HG03159 (cell line): ENCODE measurements at regions not wholly inside any gene's neighbourhood (a gene's known extent, or its start where the extent isn't known, plus 50 kb on each side); places are given as distances from the start of the nearest gene placed in this dataset.

Source experiments
- ATAC-seq: cut with Tn5 transposase; IDR thresholded peaks from one replicate; pipeline ENCODE4 v1.9.1; 2021; ENCODE audit warnings: mild to moderate bottlenecking, moderate library complexity; ENCODE audit not compliant: unreplicated experiment

DNA sequence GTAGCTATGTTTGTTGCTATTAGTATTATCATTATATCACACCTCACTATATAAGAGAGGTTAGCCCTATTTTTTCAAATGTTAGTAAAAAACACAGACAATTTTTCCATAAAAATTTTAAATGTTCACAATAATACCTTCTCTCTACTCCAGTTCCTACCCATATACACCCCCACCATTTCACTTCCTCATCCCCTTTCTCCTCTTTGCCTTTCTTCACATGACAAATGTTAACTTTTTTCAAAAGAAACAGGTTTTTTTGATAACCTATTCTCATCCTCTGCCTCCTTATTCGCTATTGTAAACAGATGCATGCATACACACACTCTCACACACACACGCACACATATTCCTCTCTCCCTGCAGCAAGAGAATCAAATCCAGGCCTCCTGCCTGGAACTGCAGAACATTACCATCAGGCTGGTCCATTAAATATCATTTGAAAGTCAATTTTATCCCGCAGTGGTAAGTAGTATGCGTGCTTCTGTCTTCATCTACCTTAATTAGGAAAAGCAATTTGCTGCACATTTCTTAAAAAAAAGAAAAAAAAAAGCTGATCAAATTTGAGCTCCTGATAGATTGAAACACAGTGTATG lies 55.5 kb downstream of the MID1IP1 start:
- no peak for ATAC-seq

DNA sequence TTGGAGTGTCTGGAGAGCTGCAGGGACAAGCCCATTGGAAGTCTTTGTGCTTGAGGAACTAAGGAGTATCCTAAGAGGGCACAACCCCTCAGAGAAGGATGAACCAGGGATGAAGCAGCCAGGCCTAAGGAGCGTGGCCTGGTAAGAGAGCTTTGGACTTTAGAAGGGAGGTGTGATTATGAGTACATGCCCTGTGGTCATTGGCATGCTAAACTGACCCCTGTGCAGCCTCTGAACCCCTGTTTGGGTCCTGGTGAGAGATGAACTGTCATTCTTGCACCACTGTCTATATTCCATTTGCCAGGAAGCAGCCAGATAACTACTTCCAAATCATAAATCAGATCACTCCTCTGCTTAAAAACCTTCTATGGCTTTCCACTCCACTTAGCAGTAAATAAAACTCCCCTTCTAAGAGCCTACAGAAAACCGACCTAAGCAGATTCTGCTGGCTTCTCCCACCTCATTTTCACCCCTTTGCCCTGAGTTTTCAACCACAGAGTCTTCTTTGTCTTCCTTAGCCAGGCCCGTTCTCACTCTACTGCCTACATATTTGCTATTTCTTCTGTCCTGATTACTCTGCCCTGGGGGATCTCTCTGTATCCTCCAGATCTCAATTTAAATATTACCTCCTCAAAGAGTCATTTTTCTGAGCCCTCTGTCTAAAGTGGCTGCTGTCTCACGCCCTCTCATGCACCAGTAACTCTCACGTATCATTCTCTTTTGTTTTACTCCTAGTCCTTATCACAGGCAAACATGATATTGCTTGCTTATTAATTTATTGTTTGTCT lies 56.7 kb downstream of the MID1IP1 start:
- no peak for ATAC-seq

DNA sequence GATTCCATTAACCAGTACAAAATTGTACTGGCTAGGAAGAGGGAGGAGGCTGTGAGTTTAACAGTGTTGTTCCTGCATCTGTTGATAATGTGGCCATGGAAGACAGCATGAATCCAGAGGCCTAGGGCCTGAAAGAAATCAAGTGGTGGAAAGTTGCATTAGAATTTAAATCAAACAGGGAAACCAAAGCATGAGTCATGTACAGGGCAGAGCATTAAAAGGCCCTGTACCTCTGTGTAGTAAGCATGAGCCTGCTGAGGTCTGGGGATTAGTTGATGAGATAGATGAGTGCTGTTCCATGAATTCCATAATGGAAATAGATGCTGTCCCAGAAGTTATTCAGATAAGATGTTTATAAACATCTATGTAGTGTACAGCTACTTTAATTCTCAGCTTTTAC lies 58.3 kb downstream of the MID1IP1 start:
- no peak for ATAC-seq

DNA sequence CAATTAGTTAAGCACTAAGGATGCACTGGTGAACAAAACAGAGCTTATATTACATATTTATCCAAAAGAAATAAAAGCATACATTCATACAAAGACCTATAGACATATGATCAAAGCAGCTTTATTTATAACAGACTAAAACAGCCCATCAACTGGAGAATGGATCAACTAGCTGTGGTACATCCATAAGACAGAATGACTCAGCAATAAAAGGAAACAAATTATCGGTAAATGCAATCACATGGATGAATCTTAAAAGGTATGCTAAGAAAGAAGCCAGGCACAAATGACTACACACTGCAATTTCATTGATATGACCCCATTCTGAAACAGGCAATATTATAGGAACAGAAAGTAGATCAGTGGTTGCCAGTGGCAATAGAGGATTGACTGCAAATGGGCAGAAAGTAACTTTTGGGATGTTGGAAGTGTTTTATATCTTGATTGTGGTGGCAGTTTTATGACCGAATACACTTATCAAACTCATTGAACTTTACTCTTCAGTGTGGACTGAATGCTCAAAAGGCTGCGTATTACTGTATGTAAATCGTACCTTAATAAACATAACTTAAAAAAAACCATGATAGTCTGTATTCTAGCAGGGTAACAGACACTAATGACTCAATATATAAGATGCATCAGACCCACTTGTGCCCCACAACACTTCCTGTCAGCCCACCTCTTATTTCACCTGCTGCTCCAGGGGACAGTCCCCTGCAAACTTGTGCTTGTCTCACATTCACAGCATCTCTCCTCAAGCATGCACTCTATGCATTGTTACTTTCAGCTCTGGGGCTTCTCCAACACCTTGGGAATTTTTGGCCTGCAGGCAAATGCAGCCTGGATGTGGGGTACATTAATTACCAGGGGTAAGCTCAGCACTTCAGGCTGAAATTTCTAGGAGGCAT lies 59.1 kb downstream of the MID1IP1 start:
- no peak for ATAC-seq

DNA sequence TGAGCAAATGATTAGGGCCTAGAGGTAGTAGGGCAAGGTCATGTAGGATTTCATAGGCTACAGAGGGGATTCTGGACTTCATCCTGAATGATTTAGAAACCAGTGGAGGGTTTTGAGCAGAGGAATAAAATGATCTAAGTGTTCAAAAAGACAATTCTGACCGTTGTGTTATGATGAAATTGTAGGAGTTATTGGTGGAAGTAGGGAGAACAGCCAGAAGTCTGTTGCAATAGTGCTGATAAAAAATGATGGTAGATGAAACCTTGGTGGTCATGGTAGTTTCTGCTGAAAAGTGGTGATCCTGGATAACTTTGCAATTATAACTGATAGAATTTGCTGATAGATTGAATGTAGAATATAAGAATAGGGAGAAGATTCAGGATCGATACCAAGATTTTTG lies 60.2 kb downstream of the MID1IP1 start:
- ATAC-seq, result no peak

DNA sequence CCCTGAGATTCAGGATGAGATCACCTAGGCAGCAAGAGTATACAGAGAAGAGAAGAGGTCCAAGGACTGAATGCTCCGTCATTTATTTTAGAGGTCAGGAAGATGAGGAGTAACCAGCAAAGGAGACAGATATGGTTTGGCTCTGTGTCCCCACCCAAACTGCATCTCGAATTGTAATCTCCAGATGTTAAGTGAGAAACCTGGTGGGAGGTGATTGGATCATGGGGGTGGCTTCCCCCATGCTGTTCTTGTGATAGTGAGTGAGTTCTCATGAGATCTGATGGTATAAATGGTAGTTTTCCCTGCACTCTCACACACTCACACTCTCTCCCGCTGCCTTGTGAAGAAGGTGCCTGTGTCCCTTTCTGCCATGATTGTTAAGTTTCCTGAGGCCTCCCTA lies 60.8 kb downstream of the MID1IP1 start:
- no peak for ATAC-seq

DNA sequence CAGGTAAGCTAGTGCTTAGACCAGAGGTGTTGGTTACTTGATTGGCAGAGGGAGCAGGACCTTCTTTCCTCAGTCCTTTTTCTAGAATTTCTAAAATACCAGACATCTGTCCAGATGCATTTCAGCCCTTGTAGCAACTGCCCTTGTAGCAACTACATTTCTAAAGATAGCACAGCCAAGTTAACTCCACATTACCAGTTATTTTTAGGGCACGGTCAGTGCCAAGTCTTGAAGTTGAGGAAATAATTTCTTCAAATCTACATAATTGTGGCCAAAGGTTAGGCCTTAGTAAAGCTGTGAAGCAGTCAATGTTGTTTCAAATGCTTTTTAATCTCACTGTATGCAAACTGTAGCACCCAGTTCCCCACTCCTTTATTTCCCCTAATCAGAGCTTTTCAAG lies 62.9 kb downstream of the MID1IP1 start:
- ATAC-seq, result no peak

DNA sequence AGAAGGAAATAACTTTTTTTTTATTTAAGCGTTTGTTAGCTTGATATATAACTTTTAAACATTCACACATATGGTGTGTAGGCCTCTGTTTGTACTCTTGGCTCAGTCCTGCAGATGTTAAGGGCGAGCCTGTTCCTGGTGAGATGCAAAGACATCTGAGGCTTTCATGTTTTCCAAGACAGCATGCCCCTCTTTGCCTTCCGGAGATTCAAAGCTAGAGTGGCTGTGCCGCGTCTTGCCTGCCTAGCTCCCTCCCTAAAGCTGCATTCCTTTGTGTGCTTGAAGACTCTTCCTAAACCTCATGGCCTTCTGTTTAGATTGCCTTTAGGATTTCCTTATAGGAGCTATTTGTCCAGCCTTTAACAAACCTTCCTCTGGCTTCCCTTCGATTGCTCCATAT lies 67.1 kb downstream of the MID1IP1 start:
- ATAC-seq, result no peak

DNA sequence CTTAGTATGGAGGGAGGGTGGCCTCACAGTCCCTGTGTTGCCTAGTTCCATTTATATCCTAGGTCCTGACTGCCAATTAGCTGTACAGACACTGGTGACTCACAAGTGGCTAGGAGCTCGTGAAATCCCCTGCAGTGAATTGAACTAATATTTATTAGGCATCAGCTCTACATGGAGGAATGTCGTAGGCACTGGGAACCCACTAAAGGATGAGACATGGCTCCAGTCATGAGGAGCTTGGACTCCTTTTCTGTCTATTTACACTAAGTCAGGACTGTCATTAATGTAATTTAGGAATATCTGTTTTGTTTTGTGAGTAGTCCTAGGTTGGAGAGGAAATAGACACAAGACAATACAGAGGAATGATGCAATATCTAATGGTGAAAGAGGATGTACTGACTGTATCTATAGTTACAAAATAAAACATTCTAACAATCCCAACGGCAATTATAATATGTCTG lies 67.7 kb downstream of the MID1IP1 start:
- ATAC-seq, result no peak

DNA sequence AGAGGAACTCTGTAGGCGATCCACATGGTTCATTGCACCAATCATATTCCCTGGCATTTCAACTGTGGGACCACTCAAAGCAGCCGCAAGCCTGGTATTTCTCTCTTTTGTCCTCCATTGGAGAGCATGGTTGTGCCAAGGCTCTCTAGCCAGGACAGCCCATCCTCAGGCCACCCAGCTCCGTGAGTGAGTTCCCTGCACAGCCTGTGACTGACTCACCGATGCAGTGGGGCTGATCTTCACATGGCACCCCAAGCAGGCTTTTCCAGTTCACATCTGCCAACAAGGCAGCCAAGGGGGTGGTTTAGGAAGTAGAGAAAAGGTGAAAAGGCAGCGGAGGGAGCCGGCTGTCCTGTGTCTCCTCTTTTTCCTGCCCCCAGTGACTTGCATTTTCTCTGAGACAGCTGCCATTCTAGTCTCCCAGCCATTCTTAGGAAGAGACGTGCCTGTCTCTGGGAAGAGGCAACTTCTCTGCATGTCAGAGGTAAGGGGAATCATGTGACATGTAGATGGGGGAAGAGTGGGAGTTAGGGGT lies 69.2 kb downstream of the MID1IP1 start:
- no peak for ATAC-seq

DNA sequence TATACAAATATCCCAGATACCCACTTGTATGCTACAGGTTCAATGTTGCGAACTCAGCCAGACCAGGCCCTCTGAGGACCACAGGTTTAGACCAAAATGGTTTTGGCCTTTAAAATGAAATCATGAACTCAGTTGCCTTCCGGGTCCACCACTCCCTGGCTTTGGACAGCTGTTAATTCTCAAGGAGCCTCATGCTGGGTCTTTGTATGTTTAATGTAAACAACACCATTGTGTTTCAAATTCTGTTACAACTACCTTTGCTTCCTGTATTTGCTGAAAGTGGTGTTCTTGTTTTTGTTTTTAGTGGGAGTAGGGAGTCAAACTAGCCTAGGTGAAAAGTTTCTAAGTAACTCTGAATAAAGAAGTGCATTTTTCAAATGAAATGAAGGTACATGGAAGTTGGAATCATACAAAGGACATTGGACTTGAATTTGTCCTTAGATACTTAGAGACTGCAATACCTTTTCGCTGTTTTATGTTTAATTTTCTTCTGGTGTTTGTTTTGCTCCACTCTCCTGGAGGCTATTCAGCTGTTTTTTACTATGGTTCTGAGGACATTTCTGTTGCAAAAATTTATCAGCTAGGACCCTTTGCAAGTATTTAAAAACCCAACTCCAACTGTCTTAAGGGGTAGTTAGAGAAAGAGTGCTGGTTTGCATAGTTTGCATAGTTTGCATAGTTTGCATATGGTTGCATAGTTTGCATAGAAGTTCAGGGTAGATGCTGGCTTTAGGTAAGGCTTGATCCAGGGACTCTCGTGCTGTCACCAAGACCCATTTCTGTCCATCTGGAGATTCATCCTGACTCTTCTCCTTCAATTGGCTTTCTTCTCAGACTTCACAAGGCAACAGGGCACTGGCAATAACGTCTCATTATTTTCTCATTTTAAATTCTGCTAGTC lies 70.1 kb downstream of the MID1IP1 start:
- ATAC-seq, result no peak

DNA sequence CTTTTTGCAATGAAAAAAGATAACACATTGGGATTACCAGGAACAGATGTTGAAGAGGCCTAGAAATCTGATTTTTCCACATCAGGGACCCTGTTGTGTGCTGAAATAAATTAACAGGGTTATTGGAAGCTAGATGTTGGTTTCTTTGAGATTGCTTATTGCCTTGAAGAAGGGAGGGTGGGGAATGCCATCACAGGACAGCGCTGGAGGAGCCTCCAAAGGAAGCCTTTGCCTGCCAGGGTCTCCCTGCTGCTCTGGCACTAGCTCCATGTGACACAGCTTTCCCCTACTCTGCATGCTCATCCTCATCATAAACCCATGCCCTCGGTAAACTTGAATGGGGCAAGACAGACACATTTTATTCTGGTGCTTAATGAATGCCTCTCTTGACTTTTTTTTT lies 76.1 kb downstream of the MID1IP1 start:
- no peak for ATAC-seq

DNA sequence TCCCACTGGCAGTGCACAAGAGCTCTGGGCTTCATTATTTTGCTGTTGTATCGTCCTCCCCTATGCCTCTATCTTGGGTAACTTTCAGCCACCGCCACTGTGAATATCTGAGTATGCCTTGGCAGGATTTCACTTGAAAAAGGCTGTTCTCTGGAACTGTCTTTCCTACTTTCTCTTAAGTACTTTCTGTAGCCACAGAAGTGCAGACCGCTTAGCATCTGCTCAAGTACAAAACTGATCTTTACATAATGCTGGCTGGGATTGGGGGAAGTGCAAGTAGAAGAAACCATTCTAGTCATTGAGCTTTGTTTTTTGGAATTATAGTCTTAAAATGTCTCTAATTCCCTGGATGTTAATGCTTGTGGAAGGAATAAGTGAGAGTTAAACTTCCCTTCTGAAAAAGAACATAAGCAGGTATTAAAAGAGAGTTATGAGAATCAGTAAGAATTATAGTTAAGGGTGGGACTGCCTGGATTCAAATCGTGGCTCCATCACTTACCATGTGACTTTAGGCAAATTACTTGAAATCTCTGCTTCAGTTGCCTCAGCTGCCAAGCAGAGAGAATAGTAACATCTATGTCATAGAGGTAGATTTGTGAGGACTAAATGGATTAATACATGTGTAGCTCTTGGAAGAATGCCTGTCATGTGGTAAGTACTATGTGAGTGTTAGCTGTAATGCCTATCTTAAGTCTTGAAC lies 77.5 kb downstream of the MID1IP1 start:
- no peak for ATAC-seq

DNA sequence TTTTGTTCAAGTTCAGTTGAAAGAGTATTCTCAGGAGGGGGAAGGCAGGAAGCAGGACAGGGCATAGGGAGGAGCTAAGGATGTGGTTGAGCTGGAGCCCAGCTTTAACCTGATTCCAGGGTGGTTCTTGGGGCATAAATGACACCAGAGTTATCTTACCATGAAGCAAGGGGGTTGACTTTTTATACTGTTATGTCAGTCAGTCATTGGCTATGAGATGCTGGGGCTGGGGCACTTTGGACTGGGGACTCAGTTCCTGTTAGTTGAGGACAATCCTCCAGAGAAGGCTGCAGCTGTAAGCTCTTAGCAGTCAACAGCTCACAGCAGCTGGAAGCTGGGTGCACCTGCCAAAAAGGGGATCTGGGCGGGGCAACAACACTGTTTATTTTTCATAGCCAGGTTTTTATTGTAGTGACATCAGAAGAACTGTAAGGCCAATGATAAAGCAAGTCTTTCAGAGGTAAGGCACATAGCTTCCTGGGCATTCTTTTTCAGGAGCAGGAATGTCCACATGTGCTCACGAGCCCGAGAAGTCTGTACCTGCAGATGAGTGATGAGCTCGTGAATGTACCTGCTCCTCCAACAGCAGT lies 78.5 kb downstream of the MID1IP1 start:
- peak; percentile 75 for ATAC-seq

DNA sequence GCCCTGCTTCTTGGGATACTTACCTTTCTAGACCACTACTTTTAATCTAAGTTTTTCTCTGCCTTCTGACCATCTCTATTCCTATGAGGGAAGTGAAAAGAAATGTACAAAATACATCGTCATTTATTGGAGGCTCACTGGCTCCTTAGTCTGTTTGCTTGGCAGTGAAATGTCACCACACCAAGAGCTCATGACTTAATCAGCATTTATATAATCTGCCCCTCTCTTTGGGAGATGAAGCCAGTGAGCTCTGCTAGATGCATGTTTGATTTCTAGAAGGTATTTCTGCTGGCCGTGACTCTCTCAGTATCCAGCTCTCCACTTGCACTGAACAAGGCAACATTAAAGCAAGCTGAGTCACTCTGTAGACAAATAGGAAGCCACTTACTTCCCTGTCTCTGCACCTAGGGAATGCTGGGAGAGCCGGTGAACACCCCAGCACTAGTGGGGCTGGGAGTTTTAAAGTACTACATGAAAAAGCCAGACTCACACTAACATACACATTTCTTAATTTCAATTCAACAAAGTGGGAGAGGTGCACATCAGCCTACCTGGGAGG lies 79.1 kb downstream of the MID1IP1 start:
- no peak for ATAC-seq

DNA sequence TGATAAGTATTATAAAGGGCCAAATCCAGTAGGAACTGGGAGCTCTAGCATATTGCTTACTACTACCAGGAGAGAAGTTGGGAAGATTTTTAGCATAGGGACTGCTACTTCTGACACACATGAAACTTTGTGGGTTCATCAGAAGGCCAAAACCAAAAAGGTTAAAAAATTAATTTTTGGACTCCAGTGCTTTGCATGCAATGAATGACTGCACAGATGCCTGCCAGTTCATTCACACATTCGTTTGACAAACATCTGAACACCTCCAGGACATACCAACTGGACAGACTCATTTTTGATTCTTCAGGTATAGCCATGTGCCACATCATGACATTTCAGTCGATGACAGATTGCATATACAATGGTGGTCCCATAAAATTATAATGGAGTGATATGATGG lies 79.8 kb downstream of the MID1IP1 start:
- ATAC-seq, result no peak

DNA sequence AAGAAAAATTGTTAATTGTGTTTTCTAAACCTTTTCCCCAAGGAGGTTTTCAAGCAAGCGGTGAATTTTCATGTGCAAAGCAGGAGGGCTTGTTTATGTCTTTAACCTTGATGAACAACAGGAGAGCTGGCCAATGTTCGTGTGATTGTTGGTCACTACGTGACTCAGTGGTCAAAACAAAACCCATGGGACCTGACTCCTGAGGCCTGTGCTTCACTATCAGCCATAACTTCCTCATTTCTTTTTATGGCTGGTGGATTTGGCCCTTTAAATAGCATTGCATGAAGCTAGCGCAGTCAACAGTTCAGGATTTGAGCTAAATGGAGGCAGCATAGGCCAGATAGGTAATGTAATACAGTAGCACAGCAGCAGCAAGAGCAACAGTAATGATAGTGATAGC lies 80.5 kb downstream of the MID1IP1 start:
- no peak for ATAC-seq

DNA sequence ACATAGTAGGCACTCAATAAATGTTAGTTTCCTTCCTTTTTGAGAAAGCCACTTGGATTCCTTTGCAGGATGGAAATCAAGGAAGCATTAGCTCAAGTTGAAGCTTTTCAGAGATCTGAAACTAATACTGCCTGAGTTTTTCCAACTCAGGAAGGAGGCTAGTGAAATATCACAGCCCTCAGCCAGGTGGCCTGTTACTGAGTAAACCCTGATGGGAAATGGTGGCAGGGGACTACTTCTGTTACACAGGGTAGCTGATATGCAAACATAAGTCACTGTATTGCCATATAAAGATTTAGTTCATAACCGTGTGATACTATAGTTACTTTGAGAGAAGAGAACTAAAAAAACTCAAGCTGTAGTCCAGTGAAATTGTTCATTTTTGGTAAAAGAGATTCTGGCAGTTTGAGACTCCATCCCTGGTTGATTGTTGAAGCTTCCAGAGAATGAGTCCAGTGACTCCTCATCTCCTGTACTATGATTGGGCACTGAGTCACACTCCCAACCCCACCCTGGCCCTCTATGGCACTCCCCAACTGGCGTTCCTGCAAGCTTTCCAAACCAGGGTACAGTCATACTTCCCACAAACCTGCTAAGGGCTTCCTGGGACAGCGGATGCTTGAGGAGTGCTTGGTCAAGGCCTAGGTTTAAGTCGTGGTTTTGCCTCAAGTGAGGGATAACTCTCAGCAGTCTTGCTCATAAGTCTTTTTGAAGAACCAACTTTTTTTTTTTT lies 81.8 kb downstream of the MID1IP1 start:
- ATAC-seq, result no peak
